ENCODE measurements at regions not wholly inside any gene's neighbourhood (a gene's known extent, or its start where the extent isn't known, plus 50 kb on each side); places are given as distances from the start of the nearest gene placed in this dataset.

- no peak for DNase-seq (ENCODE audit: low spot score)
Observed at GRCh38 chr2:105621038-105621437, 123.7 kb upstream of the NCK2 start.

GRCh38 chr2:105618351-105618659 is 126.4 kb upstream of the NCK2 start:
- no peak for DNase-seq (ENCODE audit: low spot score)

- no peak for DNase-seq (ENCODE audit: low spot score)
Observed at GRCh38 chr2:105617631-105618350, 126.9 kb upstream of the NCK2 start.

GRCh38 chr2:105615305-105615704 is 129.4 kb upstream of the NCK2 start:
- DNase-seq (ENCODE audit: low spot score), result no peak

GRCh38 chr2:105611811-105612424 is 132.8 kb upstream of the NCK2 start:
- no peak for DNase-seq (ENCODE audit: low spot score)

- DNase-seq (ENCODE audit: low spot score), result no peak
Observed at GRCh38 chr2:105611333-105611637, 133.4 kb upstream of the NCK2 start.

- DNase-seq (ENCODE audit: low spot score), result no peak
Observed at GRCh38 chr2:105610576-105611332, 134.0 kb upstream of the NCK2 start.

GRCh38 chr2:105609746-105610402 is 134.8 kb upstream of the NCK2 start:
- no peak for DNase-seq (ENCODE audit: low spot score)

GRCh38 chr2:105607920-105608504 is 136.7 kb upstream of the NCK2 start:
- no peak for DNase-seq (ENCODE audit: low spot score)

GRCh38 chr2:105606081-105606480 is 138.6 kb upstream of the NCK2 start:
- DNase-seq (ENCODE audit: low spot score), result no peak

GRCh38 chr2:105604938-105605337 is 139.8 kb upstream of the NCK2 start:
- no peak for DNase-seq (ENCODE audit: low spot score)

GRCh38 chr2:105600949-105601794 is 143.5 kb upstream of the NCK2 start:
- no peak for DNase-seq (ENCODE audit: low spot score)

GRCh38 chr2:105600602-105600948 is 144.1 kb upstream of the NCK2 start:
- DNase-seq (ENCODE audit: low spot score), result no peak

GRCh38 chr2:105600037-105600442 is 144.7 kb upstream of the NCK2 start:
- DNase-seq (ENCODE audit: low spot score), result no peak

- no peak for DNase-seq (ENCODE audit: low spot score)
Observed at GRCh38 chr2:105598829-105599698, 145.6 kb upstream of the NCK2 start.

- no peak for DNase-seq (ENCODE audit: low spot score)
Observed at GRCh38 chr2:105597806-105598803, 146.6 kb upstream of the NCK2 start.

GRCh38 chr2:105597011-105597805 is 147.5 kb upstream of the NCK2 start:
- DNase-seq (ENCODE audit: low spot score), result no peak

GRCh38 chr2:105596411-105596921 is 148.2 kb upstream of the NCK2 start:
- no peak for DNase-seq (ENCODE audit: low spot score)
